HCT116 (cell line): ENCODE measurements at regions not wholly inside any gene's neighbourhood (a gene's known extent, or its start where the extent isn't known, plus 50 kb on each side); places are given as distances from the start of the nearest gene placed in this dataset.

Experiments used
- CBX3 ChIP-seq: IDR thresholded peaks from 2 replicates; pipeline ENCODE4 v1.6.1; 2012; ENCODE audit warnings: low read depth
- EGR1 ChIP-seq: IDR thresholded peaks from 2 replicates; pipeline ENCODE4 v1.6.1; 2012; ENCODE audit warnings: low read depth
- EZH2 ChIP-seq: fragments of 200-600 bp; sonication (generic); IDR thresholded peaks from 2 replicates; pipeline ENCODE4 v1.6.1; 2017; ENCODE audit warnings: antibody characterized with exemption, mixed run types
- JUND ChIP-seq: IDR thresholded peaks from 2 replicates; pipeline ENCODE4 v1.6.1; 2012
- POLR2A ChIP-seq: IDR thresholded peaks from 2 replicates; pipeline ENCODE4 v1.7.0; 2011; ENCODE audit warnings: borderline replicate concordance; ENCODE audit not compliant: insufficient read depth, insufficient read length; ENCODE audit errors: extremely low read depth
- POLR2AphosphoS5 ChIP-seq: IDR thresholded peaks from 2 replicates; pipeline ENCODE4 v1.6.1; 2011; ENCODE audit warnings: mild to moderate bottlenecking, low read depth, low read length, moderate library complexity
- TCF7L2 ChIP-seq: IDR thresholded peaks from 2 replicates; pipeline ENCODE4 v1.7.0; 2011; ENCODE audit warnings: borderline replicate concordance, inconsistent platforms; ENCODE audit not compliant: insufficient read depth, insufficient read length; ENCODE audit errors: extremely low read depth
- ZFX ChIP-seq: fragments of 450-650 bp; IDR thresholded peaks from 2 replicates; pipeline ENCODE4 v1.6.1; 2017
- ZNF274 ChIP-seq: fragments of 200-500 bp; sonication (Bioruptor generic); IDR thresholded peaks from 2 replicates; pipeline ENCODE4 v1.6.1; 2014; ENCODE audit warnings: mild to moderate bottlenecking, low read depth, low read length, inconsistent platforms
- TF ChIP-seq, protein P1 (sequence below), 3 experiments: fragments of 200-600 bp in 1 of 3; sonication (generic) in 1 of 3; IDR thresholded peaks in 2 of 3; conservative IDR thresholded peaks in 1 of 3; 2 replicates each; pipeline ENCODE4 v1.5.1; 2012 to 2017; ENCODE audit warnings: low read depth in 2 of 3, low read length in 2 of 3, antibody characterized with exemption in 1 of 3, borderline replicate concordance in 1 of 3, control low read depth in 1 of 3, mild to moderate bottlenecking in 1 of 3, mixed read lengths in 1 of 3, mixed run types in 1 of 3, moderate library complexity in 1 of 3; ENCODE audit not compliant: insufficient read depth in 1 of 3
- TF ChIP-seq, protein P2 (sequence below): IDR thresholded peaks from 2 replicates; pipeline ENCODE4 v1.6.1; 2011; ENCODE audit warnings: mild to moderate bottlenecking, low read length, moderate library complexity; ENCODE audit not compliant: insufficient replicate concordance; ENCODE audit errors: extremely low read depth
- TF ChIP-seq, protein P3 (sequence below): IDR thresholded peaks from 2 replicates; pipeline ENCODE4 v1.6.1; 2012; ENCODE audit warnings: low read depth
- TF ChIP-seq, protein P4 (sequence below): IDR thresholded peaks from 2 replicates; pipeline ENCODE4 v1.6.1; 2012

DNA sequence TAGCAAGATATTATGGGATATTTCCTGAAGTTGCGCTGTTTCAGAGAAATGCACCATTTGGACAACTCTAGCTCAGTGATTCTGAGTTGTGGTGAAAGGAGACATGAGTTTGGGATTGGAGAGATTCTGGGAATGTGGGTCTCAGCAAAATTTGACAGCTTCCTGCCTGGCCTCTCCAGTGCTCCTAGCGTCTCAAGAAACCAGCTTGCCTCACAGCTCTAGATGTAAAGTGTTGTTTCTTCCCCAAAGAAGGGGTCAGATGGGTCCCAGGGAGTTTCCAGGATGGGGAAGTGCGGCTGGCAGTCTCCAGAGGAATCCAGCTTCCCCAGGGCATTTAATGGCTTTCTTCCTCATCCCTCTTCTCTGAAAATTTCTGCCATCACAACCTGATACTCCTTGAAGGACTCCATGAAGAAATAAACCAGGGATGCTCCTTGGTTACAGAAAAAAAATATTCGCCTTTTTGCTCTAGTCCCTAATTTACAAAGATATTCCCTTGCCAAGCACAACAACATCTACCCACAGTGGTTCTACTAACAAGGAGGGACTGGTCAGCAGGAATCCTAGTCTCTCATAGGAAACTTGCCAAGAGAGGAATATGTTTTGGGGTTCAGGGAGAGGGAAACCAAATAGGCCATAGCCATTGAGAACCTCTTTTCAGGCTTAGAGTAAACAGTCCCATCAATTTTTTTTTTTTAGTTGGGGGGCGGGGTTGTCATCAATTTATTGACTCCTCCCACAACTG is 185.4 kb upstream of the E2F8 start:
- TF ChIP-seq, protein P1, sequence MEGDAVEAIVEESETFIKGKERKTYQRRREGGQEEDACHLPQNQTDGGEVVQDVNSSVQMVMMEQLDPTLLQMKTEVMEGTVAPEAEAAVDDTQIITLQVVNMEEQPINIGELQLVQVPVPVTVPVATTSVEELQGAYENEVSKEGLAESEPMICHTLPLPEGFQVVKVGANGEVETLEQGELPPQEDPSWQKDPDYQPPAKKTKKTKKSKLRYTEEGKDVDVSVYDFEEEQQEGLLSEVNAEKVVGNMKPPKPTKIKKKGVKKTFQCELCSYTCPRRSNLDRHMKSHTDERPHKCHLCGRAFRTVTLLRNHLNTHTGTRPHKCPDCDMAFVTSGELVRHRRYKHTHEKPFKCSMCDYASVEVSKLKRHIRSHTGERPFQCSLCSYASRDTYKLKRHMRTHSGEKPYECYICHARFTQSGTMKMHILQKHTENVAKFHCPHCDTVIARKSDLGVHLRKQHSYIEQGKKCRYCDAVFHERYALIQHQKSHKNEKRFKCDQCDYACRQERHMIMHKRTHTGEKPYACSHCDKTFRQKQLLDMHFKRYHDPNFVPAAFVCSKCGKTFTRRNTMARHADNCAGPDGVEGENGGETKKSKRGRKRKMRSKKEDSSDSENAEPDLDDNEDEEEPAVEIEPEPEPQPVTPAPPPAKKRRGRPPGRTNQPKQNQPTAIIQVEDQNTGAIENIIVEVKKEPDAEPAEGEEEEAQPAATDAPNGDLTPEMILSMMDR (IDR thresholded peaks at IDR 0.05 in 2 of 3, conservative IDR thresholded peaks at IDR 0.05 in 1 of 3; ENCODE audit: borderline replicate concordance in 1 of 3, insufficient read depth in 1 of 3, low read depth in 2 of 3, low read length in 2 of 3): no peak
- TF ChIP-seq ZNF274 (no peak), EZH2 (no peak), POLR2A (no peak), CBX3 (no peak), ZFX (no peak), JUND (no peak), POLR2AphosphoS5 (no peak), EGR1 (no peak), TCF7L2 (no peak)
- TF ChIP-seq, protein P2, sequence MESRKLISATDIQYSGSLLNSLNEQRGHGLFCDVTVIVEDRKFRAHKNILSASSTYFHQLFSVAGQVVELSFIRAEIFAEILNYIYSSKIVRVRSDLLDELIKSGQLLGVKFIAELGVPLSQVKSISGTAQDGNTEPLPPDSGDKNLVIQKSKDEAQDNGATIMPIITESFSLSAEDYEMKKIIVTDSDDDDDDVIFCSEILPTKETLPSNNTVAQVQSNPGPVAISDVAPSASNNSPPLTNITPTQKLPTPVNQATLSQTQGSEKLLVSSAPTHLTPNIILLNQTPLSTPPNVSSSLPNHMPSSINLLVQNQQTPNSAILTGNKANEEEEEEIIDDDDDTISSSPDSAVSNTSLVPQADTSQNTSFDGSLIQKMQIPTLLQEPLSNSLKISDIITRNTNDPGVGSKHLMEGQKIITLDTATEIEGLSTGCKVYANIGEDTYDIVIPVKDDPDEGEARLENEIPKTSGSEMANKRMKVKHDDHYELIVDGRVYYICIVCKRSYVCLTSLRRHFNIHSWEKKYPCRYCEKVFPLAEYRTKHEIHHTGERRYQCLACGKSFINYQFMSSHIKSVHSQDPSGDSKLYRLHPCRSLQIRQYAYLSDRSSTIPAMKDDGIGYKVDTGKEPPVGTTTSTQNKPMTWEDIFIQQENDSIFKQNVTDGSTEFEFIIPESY: no peak
- TF ChIP-seq, protein P3, sequence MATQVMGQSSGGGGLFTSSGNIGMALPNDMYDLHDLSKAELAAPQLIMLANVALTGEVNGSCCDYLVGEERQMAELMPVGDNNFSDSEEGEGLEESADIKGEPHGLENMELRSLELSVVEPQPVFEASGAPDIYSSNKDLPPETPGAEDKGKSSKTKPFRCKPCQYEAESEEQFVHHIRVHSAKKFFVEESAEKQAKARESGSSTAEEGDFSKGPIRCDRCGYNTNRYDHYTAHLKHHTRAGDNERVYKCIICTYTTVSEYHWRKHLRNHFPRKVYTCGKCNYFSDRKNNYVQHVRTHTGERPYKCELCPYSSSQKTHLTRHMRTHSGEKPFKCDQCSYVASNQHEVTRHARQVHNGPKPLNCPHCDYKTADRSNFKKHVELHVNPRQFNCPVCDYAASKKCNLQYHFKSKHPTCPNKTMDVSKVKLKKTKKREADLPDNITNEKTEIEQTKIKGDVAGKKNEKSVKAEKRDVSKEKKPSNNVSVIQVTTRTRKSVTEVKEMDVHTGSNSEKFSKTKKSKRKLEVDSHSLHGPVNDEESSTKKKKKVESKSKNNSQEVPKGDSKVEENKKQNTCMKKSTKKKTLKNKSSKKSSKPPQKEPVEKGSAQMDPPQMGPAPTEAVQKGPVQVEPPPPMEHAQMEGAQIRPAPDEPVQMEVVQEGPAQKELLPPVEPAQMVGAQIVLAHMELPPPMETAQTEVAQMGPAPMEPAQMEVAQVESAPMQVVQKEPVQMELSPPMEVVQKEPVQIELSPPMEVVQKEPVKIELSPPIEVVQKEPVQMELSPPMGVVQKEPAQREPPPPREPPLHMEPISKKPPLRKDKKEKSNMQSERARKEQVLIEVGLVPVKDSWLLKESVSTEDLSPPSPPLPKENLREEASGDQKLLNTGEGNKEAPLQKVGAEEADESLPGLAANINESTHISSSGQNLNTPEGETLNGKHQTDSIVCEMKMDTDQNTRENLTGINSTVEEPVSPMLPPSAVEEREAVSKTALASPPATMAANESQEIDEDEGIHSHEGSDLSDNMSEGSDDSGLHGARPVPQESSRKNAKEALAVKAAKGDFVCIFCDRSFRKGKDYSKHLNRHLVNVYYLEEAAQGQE: no peak
- TF ChIP-seq, protein P4, sequence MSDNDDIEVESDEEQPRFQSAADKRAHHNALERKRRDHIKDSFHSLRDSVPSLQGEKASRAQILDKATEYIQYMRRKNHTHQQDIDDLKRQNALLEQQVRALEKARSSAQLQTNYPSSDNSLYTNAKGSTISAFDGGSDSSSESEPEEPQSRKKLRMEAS: no peak
